GM21367 (cell line): ENCODE measurements at regions not wholly inside any gene's neighbourhood (a gene's known extent, or its start where the extent isn't known, plus 50 kb on each side); places are given as distances from the start of the nearest gene placed in this dataset.
A peak's percentile ranks its signal among the peaks of the same experiment; 100 is the strongest.
"Not testable (repeated sequence)": the region's sequence is repeated elsewhere in the genome, so short reads cannot be mapped to it uniquely, and the experiment has no call there.

Experiments used
- ATAC-seq: cut with Tn5 transposase; IDR thresholded peaks from one replicate; pipeline ENCODE4 v1.9.1; 2021; ENCODE audit not compliant: unreplicated experiment

DNA sequence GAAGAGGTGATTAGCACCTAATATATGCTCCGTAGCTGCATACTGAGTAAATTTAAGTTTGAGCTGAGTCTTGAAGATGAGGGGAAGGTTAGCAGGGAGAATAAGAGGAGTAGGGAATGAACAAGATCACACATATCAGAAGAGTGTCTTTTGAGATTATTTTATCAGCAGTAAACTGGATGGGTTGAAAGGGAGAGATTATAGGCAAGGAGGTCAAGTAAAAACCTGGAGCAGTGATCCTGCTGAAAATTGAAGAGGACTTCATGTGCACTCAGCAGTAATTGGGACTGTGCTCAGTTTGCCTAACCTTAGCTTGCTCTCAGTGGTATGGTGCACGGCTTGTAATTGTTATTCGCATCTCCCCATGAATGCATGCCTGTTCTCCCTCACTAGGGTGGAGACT is 79.5 kb upstream of the PICALM start:
- no peak for ATAC-seq

- no peak for ATAC-seq
These were observed 78.1 kb upstream of the PICALM start for GRCh38 chr11:86147004-86147403.

GRCh38 chr11:86145439-86146156 is 76.7 kb upstream of the PICALM start:
- no peak for ATAC-seq

DNA sequence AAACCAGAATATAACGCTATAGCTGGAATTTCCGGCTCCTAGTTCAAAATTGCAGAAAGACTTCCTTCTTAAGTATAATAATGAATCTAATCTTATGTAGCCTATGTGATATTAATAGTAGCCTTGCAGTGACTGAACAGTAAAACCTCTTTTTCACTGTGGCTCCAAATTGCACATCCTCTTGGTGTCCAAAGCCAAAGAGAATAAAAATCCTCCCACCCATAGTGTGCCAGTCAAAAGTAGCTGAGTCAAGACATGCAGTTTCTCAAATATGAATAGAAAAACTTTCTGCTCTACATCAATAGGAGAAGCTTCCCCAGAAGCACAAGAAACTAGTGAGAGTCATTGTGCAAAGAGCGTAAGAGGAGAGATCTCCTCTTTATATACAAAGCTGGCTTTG is 76.0 kb upstream of the PICALM start:
- ATAC-seq: no peak

DNA sequence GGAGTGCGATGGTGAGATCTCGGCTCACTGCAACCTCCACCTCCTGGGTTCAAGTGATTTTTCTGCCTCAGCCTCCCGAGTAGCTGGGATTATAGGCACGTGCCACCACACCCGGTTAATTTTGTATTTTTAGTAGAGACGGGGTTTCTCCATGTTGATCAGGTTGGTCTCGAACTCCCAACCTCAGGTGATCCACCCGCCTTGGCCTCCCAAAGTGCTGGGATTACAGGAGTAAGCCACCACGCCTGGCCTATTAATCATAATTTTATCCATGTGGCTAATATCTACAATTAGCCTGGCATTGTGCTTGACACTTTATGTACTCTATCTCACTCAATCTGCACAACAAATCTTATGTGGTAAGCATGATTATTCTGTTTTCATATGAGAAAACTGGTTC is 75.2 kb upstream of the PICALM start:
- ATAC-seq: not testable (repeated sequence)

GRCh38 chr11:86143087-86144030 is 74.5 kb upstream of the PICALM start:
- no peak for ATAC-seq

DNA sequence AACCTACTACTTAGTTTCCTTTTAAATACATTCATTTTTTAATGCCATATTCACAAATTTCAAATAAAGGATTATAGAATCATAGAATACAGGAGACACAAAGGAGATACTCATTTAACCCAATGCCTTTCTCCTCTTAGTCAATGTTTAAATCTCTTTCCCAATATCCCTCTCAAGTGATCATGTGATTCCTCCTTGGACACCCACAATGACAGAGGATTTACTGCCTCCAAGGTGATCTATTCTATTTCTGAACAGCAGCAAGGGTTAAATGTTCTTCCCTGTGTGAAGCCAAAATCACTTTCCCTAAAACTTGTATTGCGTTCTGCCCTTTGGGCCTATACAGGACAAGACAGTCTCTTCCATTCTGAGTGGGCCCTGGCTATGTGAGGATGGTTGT is 73.3 kb upstream of the PICALM start:
- no peak for ATAC-seq

DNA sequence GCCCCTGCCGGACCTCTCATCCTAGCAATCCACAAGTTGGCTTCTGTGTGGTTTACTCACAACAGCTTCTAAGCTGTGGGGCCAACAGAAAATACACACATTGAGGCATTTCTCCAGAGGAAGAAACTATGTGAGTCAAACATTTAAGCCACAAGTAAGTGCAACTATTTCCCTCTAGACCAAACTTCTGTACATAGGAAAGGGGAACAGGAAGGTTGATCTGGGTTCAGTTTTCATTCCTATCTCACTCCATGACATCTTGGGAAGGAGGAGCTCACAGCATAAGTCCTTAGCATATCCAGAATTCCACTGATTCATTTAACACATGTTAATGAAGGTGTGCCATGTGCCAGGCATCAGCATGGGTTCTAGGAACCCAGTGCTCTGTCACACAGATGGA is 72.8 kb upstream of the PICALM start:
- no peak for ATAC-seq

- ATAC-seq: no peak
These were observed 71.6 kb upstream of the PICALM start for GRCh38 chr11:86140334-86140990.

- peak; percentile 80 for ATAC-seq
These were observed 70.1 kb upstream of the PICALM start for GRCh38 chr11:86138958-86139357.

GRCh38 chr11:86136538-86136937 is 67.7 kb upstream of the PICALM start:
- ATAC-seq: no peak

GRCh38 chr11:86135319-86135714 is 66.4 kb upstream of the PICALM start:
- no peak for ATAC-seq

DNA sequence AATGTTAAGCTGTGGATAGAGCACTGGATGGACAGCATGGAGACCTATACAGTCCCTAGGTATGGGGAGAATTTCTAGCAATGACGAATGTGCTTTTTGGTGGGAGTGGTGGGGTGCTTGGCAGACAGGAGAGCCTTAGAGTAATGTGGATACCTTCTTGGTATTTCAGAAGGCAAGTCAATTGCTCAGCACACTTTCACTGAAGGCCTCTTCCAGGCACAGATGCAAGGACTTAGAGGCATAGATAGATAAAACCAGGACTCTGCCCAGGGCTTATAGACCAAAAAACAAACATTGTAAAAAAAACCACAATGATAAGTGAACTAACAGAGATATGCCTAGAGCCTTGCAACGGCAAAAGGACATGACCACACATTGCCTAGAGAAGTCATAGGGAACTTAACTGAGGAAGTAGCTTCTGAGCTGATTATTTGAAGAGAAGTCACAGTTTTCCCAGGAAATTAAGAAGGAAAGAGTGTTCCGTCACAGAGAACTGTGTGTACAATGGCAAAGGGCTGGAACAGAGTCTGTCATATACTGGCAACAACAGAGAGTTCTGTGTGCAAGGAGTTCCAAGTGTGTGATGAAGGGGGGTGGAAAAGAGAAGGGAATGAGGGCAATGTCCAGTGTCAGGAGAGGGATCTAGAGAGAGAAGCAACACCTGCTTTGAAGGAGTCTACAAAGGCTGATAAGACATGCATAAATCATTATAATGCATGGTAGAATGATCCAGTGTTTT is 65.9 kb upstream of the PICALM start:
- ATAC-seq: no peak

GRCh38 chr11:86132667-86133249 is 63.9 kb upstream of the PICALM start:
- ATAC-seq: no peak

DNA sequence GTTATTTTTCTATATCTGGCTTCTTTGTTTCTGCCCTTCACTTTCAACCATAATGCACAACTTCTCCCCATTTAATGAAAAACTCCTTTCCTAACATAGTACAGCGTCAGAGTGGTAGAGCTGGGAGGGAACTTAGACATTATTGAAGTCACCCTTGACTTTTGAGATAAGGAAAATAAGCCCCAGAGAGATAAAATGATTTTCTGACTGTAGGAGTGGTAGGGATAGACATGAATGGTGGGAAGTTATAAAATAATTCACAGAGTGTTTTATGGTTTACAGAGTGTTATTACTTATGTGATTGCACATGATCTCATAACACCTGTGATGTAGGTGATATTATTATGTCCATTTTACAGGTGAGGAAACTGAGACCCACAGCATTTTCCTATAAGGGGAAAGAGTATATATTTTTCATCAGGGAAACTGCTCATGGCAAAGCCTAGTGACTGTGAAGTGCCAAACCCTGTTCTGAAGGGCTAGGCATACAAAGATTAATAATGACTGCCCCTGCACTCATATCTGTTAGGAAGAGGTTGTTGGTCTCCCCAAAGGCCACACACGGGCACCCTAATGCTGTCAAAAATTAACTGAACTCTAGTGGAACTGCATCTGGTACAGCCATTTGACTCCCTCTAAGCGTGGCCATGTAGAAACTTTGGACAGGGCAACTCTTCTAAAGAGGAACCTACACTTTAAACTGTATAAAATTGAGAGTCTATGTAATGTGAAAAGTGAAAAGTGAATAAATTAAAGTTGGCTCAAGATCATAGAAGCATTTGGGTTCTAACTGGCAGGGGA is 61.1 kb upstream of the PICALM start:
- ATAC-seq: no peak

- ATAC-seq: no peak
These were observed 60.0 kb upstream of the PICALM start for GRCh38 chr11:86128914-86129313.

DNA sequence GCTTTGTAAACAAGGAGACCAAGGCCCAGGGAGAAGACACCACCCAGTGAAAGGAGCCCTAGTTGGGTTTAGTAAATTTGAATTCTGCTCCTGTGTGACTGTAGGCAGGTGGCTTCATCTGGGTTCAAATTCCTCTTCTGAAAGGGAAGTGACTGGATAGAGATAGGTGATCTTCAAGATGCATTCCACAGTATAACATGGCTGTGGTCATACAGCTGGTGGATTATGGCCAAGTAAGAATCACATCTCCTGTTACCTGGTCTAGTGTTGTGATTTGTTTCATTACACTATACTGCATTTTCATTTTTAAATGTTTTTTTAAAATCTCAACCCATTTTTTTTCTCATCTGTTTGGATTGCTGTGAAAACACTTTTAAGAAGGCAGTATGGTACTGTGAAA is 58.0 kb upstream of the PICALM start:
- no peak for ATAC-seq

DNA sequence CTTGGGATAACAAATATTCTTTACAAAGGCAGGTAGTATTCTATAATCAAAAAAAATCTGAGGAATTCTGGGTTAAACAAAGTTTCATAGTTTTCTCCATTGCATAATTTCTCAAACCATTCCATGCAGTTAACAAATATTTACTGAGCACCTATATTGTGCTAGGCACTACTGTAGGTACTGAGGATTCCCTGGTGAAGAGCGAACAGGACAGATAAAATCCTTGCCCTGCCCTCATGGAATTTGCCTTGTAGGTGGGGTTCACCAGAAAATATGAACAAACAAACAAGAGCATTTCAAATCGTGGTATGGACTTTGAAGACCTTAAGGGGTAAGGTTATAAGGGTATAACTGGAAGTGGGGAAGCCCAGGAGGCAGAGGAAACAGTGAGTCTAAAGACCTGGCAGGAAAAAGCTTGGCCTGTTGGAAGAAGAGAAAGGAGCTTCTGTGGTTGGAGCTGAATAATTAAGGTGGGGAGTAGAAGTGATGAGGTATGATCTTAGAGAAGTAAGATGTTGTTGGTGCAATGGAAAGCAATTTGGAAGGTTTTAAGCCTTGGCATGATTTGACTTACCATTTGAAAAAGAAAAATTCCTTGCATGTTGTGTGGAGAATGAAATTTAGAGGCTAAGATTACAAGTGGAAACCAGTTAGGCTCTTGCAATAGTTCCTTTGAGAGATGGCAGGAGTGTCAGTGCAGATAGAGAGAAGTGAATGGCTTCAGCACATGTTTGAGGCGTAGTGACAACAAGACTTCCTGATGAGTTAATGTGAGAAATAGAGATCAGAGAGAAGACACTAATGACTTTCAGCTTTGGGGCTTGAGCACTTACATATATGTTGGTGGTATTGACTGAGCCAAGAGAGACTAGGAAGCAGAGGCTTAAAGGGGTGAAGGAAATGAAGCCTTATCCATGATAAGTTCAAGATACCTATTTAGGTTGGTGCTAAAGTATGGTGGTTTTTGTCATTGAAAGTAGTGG is 55.7 kb upstream of the PICALM start:
- no peak for ATAC-seq

- ATAC-seq: no peak
These were observed 53.9 kb upstream of the PICALM start for GRCh38 chr11:86122773-86123172.
